Astrocyte (in vitro differentiated cells and primary cell): ENCODE measurements at regions not wholly inside any gene's neighbourhood (a gene's known extent, or its start where the extent isn't known, plus 50 kb on each side); places are given as distances from the start of the nearest gene placed in this dataset.

ENCODE experiments used
- EZH2 ChIP-seq: IDR thresholded peaks from 2 replicates; pipeline ENCODE4 v1.6.1; 2012; ENCODE audit warnings: mild to moderate bottlenecking, low read length, inconsistent platforms; ENCODE audit not compliant: insufficient read depth
- TF ChIP-seq, protein P1 (sequence below): IDR thresholded peaks from 2 replicates; pipeline ENCODE4 v1.5.1; 2011; ENCODE audit warnings: low read depth, mild to moderate bottlenecking, inconsistent platforms, low read length, moderate library complexity; ENCODE audit not compliant: insufficient read depth

DNA sequence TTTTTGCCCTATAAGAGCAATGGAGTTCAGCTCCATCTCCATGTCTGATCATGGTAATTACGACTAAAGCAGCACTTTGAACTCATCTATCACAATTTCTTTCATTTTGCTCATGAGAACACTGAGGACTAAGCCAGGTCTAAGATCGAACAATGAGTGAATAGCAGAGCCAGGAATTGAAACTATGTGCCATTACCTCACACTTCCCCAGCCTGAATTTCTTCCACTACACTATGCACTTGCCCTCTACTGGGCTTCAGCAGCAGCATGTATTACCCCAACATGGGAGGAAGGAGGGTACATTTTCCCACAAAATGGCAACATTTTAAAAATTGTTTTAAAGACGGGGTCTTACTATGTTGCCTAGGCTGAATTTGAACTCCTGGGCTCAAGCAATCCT, 274.7 kb upstream of the FGF13 start:
- TF ChIP-seq, protein P1, sequence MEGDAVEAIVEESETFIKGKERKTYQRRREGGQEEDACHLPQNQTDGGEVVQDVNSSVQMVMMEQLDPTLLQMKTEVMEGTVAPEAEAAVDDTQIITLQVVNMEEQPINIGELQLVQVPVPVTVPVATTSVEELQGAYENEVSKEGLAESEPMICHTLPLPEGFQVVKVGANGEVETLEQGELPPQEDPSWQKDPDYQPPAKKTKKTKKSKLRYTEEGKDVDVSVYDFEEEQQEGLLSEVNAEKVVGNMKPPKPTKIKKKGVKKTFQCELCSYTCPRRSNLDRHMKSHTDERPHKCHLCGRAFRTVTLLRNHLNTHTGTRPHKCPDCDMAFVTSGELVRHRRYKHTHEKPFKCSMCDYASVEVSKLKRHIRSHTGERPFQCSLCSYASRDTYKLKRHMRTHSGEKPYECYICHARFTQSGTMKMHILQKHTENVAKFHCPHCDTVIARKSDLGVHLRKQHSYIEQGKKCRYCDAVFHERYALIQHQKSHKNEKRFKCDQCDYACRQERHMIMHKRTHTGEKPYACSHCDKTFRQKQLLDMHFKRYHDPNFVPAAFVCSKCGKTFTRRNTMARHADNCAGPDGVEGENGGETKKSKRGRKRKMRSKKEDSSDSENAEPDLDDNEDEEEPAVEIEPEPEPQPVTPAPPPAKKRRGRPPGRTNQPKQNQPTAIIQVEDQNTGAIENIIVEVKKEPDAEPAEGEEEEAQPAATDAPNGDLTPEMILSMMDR = no peak
- no peak for TF ChIP-seq EZH2
